GM12875 (cell line): ENCODE measurements at regions not wholly inside any gene's neighbourhood (a gene's known extent, or its start where the extent isn't known, plus 50 kb on each side); places are given as distances from the start of the nearest gene placed in this dataset.

Experiments used
- H3K4me3 ChIP-seq: one replicate; pipeline ENCODE4 v1.5.1; 2011; ENCODE audit warnings: low read depth, low read length, control low read depth
- TF ChIP-seq, protein P1 (sequence below): IDR thresholded peaks from 2 replicates; pipeline ENCODE4 v1.5.1; 2011; ENCODE audit warnings: low read depth, mild to moderate bottlenecking, control low read depth, inconsistent platforms, low read length, moderate library complexity, borderline replicate concordance; ENCODE audit not compliant: insufficient read depth

DNA sequence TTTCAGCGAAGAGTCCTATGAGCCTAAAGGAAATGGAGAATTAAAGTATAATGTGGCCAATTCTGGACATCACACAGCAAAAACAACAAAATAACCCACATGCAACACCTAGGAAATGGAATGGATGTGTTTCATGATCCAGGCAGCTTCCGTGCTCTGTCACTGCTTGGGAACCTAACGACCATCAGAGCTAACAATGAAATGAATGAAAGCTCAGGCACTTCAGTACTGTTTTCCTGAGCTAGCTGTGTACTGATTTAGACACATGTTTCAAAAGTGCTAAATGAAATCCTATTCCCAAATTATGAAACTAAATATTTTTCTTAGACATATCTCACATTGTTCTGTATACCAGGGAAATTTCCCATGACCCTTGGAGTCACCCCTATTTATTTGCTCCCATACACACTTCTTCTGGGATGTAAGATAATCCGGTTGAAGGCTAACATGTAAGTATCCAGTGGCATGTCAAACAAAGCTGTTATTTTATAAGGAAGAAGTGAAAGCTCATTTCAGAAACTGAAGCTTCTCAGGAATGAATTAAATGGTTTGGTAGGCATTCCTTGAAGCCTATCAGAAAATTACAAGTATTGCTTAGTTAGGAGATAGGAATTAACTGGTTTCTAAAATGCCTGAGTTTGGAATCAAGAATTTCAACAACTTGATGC, 108.5 kb upstream of the RND3 start:
- TF ChIP-seq, protein P1, sequence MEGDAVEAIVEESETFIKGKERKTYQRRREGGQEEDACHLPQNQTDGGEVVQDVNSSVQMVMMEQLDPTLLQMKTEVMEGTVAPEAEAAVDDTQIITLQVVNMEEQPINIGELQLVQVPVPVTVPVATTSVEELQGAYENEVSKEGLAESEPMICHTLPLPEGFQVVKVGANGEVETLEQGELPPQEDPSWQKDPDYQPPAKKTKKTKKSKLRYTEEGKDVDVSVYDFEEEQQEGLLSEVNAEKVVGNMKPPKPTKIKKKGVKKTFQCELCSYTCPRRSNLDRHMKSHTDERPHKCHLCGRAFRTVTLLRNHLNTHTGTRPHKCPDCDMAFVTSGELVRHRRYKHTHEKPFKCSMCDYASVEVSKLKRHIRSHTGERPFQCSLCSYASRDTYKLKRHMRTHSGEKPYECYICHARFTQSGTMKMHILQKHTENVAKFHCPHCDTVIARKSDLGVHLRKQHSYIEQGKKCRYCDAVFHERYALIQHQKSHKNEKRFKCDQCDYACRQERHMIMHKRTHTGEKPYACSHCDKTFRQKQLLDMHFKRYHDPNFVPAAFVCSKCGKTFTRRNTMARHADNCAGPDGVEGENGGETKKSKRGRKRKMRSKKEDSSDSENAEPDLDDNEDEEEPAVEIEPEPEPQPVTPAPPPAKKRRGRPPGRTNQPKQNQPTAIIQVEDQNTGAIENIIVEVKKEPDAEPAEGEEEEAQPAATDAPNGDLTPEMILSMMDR, result no peak
- no peak overlapping the region for H3K4me3 ChIP-seq

DNA sequence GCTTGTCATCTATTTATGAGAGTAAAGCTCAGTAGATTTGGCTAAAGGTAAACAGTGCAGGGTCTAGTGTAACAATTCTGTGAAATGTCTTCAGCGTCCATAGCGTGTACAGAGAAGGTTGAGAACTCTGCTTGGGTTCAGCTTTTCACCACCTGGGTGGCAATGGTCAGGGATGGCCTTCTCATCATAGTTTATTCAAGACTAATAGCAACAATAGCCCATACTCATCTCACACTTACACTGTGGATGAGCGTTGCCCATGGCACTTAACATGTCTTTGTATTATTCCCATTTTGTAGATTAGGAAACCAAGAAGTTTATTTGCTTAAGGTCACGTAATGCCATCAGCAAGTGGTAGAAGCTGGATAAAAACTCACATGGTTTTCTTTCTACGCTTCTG, 106.8 kb upstream of the RND3 start:
- TF ChIP-seq, protein P1, result no peak
- H3K4me3 ChIP-seq, result no peak overlapping the region

DNA sequence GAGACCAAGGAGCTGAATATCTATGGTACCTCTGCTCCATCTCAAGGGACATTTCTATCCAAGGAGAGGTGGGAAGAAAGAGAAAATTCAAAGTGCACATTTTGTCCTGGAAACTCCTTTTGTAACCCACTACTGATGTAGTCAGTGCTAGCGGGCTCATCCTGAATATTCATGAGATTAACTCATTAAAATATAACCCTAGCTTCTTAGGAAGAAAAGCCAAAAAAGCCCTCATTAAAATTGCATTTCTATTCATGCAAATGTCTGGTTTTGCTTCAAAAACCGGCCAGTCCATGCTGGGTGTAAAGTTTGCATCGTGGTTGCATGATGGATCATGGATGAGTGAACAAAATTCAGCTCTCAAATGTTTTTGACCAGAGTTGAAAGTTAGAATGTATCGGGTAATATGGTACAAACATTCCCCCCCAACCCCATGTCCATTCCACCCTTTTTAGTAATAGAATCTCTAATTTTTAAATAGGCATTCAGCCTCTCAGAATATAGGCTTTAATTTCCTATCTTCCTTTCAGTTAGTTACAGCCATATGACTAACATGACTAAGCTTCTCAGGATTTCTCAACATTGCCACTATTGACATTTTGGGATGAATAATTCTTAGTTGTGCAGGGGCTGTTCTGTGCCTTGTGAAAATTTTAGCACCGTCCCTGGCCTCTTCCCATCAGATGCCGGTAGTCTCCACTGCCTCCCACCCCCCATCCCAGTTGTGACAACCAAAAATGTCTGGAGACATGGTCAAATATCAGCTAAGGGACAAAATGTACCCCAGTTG, 104.2 kb upstream of the RND3 start:
- no peak overlapping the region for H3K4me3 ChIP-seq
- TF ChIP-seq, protein P1, result no peak

DNA sequence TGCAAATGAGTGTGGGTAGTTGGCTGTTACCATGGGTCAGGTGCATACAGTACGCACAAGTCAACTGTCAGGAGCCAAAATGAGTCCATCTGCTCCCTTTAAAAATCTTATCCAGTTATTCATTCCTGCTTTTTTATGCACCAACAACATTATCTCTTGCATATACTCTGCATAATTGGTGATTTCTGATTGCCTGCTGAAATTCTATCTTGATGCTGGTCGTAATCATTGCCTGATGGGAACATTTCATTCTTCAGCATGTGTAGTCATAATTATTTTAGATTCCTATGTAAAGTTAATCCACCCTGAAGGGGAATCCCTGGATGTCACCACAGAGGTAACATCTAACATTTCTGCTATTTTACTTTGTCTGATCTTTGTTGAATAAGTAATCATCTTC, 102.2 kb upstream of the RND3 start:
- H3K4me3 ChIP-seq, result no peak overlapping the region
- TF ChIP-seq, protein P1, result no peak

DNA sequence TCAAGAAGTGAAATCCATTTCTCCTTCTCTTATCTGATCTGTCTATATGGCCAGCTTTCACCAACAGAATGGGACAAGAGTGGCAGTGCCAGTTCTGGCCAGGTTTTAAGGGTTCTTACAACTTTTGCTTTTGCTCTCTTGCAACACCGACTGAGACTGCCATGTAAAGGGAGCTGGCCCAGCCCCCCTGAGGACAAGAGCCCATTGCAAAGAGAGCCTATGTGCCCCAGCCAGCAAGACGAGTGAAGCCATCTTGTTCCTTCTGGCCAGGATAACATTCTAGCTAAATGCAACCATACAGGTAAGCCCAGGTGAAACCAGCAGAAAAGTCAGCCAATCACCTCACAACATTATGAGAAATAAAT, 101.0 kb upstream of the RND3 start:
- TF ChIP-seq, protein P1, result no peak
- no peak overlapping the region for H3K4me3 ChIP-seq

DNA sequence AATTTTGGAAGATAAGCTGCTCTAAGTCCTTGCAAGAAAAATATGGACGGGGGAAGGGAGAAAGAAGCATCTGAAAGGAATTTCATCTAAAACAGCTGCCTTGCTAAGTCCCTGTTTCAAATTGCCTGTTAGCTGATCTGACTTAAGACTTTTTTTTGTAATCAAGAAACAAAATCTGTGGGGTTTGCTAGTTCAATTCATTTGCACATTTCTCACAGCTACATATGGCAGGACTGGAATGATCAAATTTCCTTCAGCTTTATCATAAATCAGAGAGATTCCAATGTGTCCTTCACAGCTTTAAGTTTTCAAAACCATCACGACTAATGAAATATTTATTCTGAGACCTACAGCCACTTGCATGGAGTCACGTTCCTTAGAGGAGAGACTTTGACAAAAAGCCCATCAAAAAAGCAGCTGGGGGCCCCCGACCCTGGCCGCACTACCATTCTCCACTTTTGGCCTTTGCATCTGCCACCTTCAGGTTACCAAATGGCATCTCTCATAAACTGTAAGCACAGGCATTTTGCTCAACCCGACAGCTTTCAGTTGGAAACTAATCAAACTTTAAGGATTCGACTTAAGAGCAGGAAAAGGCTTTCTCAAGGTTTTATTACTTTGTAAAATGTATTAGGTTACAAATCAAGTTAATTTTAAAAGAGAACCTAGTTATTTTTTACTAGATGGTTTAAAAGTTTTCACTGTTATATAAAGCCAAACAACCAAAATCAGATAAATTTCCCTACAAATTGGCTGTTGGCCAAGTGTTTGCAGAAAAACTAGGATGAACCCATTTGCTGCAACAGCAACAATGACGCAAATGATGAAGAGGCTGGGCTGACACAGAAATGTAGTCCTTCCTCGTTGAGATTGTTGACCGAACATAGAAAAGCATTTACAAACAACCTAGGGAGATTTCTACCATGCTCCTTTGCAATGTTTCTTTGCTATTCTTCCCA, 100.4 kb upstream of the RND3 start:
- H3K4me3 ChIP-seq, result no peak overlapping the region
- TF ChIP-seq, protein P1, result no peak

DNA sequence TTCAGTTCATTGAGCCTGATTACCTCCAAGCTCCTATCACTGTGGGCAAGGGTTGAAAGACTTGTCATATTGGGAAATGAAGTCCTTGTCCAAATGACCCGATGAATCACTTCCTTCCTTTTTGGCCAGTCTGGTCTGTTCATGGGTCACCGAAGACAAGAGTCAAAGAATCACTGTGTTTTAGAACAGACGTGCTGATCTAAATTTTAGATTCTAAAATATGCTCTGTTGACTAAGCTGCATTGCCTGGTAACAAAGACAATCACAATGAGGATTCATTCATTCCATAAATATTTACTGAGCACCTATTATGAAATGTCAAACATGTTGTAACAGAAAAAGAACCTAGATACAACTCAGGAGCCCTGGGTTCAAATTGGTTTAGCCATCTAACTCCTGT, 99.4 kb upstream of the RND3 start:
- TF ChIP-seq, protein P1, result no peak
- H3K4me3 ChIP-seq, result no peak overlapping the region
